HG02623 (cell line): ENCODE measurements at regions not wholly inside any gene's neighbourhood (a gene's known extent, or its start where the extent isn't known, plus 50 kb on each side); places are given as distances from the start of the nearest gene placed in this dataset.
"Not testable (repeated sequence)": the region's sequence is repeated elsewhere in the genome, so short reads cannot be mapped to it uniquely, and the experiment has no call there.

Experiments used
- ATAC-seq: cut with Tn5 transposase; IDR thresholded peaks from one replicate; pipeline ENCODE4 v1.9.1; 2021; ENCODE audit warnings: moderate library complexity; ENCODE audit not compliant: unreplicated experiment

GRCh38 chr6:78492351-78493017 lies 374.9 kb upstream of the IRAK1BP1 start:
- ATAC-seq = no peak

GRCh38 chr6:78500299-78501089 lies 366.9 kb upstream of the IRAK1BP1 start:
- ATAC-seq = no peak

GRCh38 chr6:78502386-78502887 lies 364.9 kb upstream of the IRAK1BP1 start:
- no peak for ATAC-seq

GRCh38 chr6:78505178-78505577 lies 362.2 kb upstream of the IRAK1BP1 start:
- ATAC-seq = no peak

GRCh38 chr6:78511009-78511408 lies 356.3 kb upstream of the IRAK1BP1 start:
- no peak for ATAC-seq

GRCh38 chr6:78513856-78514255 lies 353.5 kb upstream of the IRAK1BP1 start:
- ATAC-seq = no peak

- no peak for ATAC-seq
Observed at GRCh38 chr6:78515271-78515670, 352.1 kb upstream of the IRAK1BP1 start.

- ATAC-seq = no peak
Observed at GRCh38 chr6:78517399-78517798, 350.0 kb upstream of the IRAK1BP1 start.

- no peak for ATAC-seq
Observed at GRCh38 chr6:78523622-78524021, 343.7 kb upstream of the IRAK1BP1 start.

GRCh38 chr6:78525976-78526375 lies 341.4 kb upstream of the IRAK1BP1 start:
- ATAC-seq = no peak

GRCh38 chr6:78526432-78526831 lies 340.9 kb upstream of the IRAK1BP1 start:
- ATAC-seq = no peak

- no peak for ATAC-seq
Observed at GRCh38 chr6:78528926-78529325, 338.4 kb upstream of the IRAK1BP1 start.

- no peak for ATAC-seq
Observed at GRCh38 chr6:78530208-78530607, 337.1 kb upstream of the IRAK1BP1 start.

- ATAC-seq = no peak
Observed at GRCh38 chr6:78533426-78533825, 333.9 kb upstream of the IRAK1BP1 start.

GRCh38 chr6:78533876-78534275 lies 333.5 kb upstream of the IRAK1BP1 start:
- no peak for ATAC-seq

GRCh38 chr6:78538002-78538401 lies 329.3 kb upstream of the IRAK1BP1 start:
- no peak for ATAC-seq

- not testable (repeated sequence) for ATAC-seq
Observed at GRCh38 chr6:78547636-78548035, 319.7 kb upstream of the IRAK1BP1 start.

- no peak for ATAC-seq
Observed at GRCh38 chr6:78551361-78551760, 316.0 kb upstream of the IRAK1BP1 start.

GRCh38 chr6:78552435-78552834 lies 314.9 kb upstream of the IRAK1BP1 start:
- no peak for ATAC-seq

- ATAC-seq = no peak
Observed at GRCh38 chr6:78554341-78554740, 313.0 kb upstream of the IRAK1BP1 start.

- no peak for ATAC-seq
Observed at GRCh38 chr6:78559056-78559455, 308.3 kb upstream of the IRAK1BP1 start.

GRCh38 chr6:78561015-78561414 lies 306.3 kb upstream of the IRAK1BP1 start:
- no peak for ATAC-seq
